GM18505 (cell line): ENCODE measurements at regions not wholly inside any gene's neighbourhood (a gene's known extent, or its start where the extent isn't known, plus 50 kb on each side); places are given as distances from the start of the nearest gene placed in this dataset.

Source experiments
- ATAC-seq: cut with Tn5 transposase; IDR thresholded peaks from one replicate; pipeline ENCODE4 v1.9.1; 2021; ENCODE audit not compliant: unreplicated experiment
- POLR2A ChIP-seq: IDR thresholded peaks from 4 replicates; pipeline ENCODE4 v1.6.1; 2011; ENCODE audit warnings: borderline replicate concordance; ENCODE audit not compliant: insufficient read depth, insufficient read length; ENCODE audit errors: extremely low read depth

GRCh38 chr3:31232055-31233025 is 300.4 kb upstream of the STT3B start:
- TF ChIP-seq POLR2A: no peak
- no peak for ATAC-seq

- TF ChIP-seq POLR2A: no peak
- no peak for ATAC-seq
Measured at GRCh38 chr3:31234145-31234544, 298.6 kb upstream of the STT3B start.

DNA sequence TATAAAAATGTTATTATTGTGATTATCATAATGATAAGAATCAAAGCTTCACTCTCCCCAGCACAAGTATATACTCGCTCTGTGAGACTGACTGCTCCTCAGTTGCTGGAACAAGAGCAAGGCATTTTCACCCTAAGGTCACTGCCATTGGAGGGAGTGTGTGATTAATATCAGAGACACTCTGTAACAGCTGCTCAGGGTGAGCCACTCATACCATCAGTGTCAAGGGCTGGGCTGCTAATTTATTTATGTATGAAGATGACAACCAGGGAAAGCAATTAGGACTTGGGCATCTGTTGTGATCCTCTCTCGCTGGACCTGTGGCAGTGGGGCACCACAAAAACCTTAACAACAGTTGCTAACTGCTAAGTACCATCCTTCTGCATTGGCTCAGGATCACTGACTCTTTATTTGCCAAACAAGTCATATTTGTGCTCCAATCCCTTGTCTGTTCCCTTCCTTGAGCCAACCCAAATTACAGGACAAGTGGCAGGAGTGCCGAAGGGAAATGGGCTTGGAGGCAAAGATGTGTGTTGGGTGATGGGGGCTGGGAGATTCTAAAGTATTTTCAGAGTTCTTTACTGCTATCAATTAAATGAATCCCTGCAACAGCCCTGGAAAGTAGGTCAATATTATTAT is 297.5 kb upstream of the STT3B start:
- TF ChIP-seq POLR2A: no peak

GRCh38 chr3:31237887-31238286 is 294.8 kb upstream of the STT3B start:
- ATAC-seq: no peak
- TF ChIP-seq POLR2A: no peak

More for the DNA sequence above, 297.5 kb upstream of the STT3B start:
- no peak for ATAC-seq

GRCh38 chr3:31240013-31240412 is 292.7 kb upstream of the STT3B start:
- no peak for ATAC-seq

GRCh38 chr3:31240466-31240865 is 292.3 kb upstream of the STT3B start:
- no peak for ATAC-seq
- TF ChIP-seq POLR2A: no peak

More at GRCh38 chr3:31240013-31240412, 292.7 kb upstream of the STT3B start:
- no peak for TF ChIP-seq POLR2A

- no peak for ATAC-seq
Measured at GRCh38 chr3:31240874-31241273, 291.9 kb upstream of the STT3B start.

DNA sequence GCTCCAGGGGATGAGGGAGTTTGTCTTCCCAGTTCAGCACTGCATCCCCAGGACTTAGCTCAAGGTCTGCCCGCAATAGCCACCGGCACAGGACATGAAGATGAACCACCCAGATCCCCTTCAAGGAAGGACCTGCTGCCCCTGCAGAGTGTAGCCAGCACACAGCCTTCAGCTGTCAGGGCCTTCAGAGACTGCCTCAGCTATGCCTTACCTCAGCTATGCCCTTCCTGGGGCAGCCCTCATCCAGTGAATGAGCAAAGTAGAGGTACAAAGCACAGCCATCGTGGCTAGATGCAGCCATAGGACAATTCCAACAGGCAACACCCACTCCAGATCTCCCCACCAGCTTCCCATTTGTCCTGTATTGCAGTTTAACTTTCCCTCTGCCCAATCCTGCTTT is 291.2 kb upstream of the STT3B start:
- no peak for TF ChIP-seq POLR2A
- no peak for ATAC-seq

More at GRCh38 chr3:31240874-31241273, 291.9 kb upstream of the STT3B start:
- TF ChIP-seq POLR2A: no peak

DNA sequence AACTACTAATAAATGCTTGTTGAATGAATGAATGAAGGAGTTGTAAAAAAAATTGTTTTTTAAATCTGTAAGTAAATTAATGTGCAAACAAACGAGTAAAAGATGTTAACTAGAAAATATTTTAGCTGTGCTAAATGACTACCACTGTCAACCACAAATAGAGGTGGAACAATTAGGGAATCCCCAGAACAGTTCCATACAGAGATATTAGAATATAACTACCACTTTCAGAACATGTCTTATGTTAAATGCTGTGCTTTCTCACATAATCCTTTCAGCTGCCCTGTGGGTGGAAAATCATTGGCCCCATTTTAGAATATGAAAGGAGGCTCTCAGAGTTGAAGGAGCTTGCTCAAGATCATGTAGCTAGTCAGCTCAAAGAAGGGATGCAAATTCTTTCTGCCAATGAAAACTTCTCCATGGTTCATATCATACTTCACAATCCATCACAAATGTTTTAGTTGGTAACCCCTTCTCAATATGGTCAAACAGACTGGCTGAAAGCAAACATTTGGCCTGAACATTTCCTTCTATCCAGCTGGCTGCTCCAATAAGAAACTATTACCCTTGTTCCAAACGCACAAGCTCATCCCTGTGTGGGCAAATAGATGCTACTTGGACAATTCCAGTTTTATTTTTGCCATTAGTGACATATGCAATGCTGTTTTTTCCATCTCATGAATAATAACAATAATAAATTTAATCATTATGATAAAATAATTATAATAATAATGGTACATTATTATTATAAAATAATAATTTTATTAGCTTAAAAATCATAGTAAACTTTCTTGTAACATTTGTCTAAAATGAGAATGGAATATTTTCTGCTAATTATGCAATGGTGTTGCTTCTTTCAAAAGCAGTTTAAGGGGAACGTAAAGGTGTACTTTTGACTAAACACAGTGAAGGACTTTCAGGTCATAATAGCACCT is 290.4 kb upstream of the STT3B start:
- ATAC-seq: peak; percentile 67
- TF ChIP-seq POLR2A: no peak

DNA sequence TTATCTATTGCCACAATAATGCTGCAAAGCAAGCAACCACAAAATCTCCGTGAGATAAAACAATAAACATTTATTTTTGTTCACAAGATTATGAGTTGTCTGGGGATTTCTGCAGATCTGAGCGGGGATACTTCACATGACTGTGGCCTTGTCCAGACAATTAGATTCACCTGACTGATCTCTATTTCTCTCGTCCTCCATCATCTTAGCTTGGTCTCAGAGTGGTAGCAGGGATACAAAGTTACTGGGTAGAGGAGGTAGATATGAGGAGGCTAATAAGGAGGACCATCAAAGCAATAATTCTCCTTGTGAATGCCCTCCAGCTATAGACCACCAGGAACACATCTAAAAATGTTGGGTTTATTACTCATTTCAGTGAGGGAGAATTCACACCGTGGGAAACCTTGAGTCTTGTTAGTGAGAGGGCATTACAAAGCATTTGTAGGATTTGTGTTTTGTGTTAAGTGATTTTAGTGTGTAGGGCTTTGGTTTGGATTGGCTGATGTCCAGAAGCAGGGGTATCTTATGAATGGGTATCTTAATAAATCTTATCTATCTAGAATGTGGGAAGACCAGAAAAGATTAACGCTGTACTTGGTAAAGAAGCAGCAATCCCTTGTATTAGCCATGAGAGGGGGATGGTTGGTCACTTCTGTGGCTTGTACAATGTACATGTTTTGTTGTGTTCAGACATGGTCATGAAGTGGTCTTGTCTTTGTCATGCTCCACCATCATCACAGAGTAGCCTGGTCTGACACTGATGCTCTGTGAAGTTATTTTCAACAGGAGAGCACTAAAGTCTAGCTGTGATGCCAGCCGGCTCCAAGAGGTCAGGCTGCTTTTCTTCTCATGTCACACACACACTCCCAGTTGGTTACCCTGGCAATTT is 287.6 kb upstream of the STT3B start:
- no peak for ATAC-seq
- no peak for TF ChIP-seq POLR2A

- no peak for ATAC-seq
- TF ChIP-seq POLR2A: no peak
Measured at GRCh38 chr3:31246293-31247062, 286.2 kb upstream of the STT3B start.
